NCI-H187 (cell line): ENCODE measurements at regions not wholly inside any gene's neighbourhood (a gene's known extent, or its start where the extent isn't known, plus 50 kb on each side); places are given as distances from the start of the nearest gene placed in this dataset.

Experiments
- DNase-seq, 2 experiments: peaks; one replicate each; lab custom pipeline; 2025; lab: John Stamatoyannopoulos, UW

DNA sequence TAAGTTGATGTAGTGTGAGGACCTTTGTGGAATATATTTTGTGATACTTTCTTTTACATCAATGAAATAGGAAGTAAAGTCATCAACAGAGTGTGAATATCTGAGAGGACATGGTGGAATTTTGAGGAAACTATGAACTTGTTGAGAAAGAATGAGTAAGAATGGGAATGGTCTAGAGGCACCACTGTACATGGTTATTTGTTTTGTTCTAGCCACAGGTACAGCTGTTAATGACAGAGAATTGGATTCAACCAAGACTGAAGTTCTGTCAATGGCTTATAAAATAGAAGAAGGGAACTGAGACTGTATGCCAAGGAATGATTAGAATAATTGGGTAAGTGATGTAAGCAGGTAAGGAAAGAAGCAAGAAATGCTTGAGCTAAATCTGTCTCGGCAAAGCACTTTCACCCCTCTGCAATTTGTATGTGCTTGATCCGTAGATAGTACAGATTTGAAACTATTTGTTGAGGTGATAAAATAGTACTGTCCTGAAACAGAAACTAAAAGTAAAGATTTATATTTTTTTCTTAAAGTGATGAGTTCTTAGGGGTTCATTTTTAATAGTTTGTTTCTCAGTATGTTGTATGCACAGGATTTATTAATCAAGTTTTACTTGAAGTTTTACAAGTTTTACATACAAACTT is 468.8 kb upstream of the SMC2 start:
- no peak for DNase-seq

DNA sequence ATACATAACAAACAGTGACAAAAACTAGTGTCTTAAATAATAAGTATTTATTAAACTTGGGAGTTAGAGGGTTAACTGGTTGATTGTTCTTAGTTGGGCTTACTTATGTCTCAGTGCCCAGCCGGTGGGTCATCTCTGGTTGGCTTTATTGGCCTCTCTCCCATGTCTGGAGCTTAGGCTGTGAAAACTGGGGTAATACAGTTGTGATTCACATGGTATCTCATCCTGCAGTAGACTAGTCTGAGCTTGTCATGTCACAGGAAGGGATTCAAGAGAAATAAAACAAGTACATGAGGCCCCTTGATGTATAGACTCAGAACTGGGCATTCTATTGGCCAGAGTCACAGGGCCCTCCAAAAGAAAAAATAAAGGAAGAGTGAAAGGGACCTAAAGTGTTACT is 466.4 kb upstream of the SMC2 start:
- no peak for DNase-seq

DNA sequence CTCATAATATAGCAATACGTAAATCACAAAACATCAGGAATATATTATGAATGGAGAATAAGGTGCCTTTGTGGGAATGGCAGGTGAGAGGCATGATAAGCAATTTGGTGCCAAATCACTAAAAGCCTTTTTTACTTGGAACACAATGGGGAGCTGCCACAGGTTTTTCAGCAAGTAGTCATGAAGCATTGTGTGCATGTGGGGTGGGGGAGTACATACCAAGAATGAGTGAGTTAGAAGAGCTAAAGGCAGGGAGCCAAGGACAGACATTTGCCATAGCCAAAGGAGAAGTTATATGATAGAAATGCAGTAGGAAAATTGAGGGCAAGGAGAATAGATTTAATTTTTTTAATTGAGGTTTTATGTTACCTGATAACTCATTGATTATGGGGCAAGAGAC is 445.0 kb upstream of the SMC2 start:
- no peak for DNase-seq

DNA sequence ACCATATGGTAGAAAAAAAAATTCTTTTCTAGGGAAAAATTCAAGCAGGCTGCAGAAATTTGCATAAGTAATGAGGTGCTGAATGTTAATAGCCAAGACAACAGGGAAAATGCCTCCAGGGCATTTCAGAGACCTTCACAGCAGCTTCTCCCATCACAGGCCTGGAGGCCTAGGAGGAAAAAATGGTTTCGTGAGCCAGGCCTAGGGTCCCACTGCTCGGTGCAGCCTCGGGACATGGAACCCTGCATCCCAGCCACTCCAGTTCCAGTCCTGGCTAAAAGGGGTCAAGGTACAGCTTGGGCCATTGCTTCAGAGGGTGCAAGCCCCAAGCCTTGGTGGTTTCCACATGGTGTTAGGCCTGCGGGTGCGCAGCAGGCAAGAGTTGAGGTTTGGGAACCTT is 436.0 kb upstream of the SMC2 start:
- no peak for DNase-seq

DNA sequence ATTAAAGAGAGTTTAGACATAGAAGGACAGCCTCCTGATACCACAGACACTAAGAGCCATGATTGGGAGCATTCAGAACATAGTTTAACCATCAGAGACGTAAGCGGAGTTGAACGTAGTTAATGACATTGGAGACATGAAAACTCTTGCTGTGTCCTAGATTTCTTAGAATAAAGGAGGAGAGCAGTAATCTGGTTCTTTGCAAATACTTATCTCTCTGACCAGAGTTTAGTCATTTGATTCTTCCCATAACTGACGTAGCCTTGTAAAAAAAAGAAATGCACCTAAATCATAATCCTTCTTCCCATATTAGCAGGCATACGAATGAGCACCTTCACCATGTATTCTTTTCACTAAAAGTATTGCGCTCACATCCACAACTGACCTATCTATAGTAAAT is 433.3 kb upstream of the SMC2 start:
- no peak for DNase-seq

DNA sequence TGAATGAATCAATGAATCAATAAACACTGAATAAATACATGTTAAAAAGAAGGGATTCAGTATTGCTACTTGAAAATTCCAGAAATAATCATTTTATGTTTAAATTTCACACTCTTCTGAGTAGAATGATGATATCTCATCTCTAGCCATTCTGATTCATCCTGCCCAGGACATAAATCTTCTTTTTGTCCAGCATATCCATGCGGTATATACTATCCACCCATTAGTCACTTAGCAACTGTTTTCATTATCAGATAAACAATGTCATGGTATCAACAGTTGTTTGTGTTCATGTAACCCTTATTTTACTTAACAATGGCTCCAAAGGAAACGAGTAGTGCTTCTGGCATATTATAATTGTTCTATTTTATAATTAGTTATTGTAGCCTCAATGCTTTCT is 432.4 kb upstream of the SMC2 start:
- DNase-seq: no peak

DNA sequence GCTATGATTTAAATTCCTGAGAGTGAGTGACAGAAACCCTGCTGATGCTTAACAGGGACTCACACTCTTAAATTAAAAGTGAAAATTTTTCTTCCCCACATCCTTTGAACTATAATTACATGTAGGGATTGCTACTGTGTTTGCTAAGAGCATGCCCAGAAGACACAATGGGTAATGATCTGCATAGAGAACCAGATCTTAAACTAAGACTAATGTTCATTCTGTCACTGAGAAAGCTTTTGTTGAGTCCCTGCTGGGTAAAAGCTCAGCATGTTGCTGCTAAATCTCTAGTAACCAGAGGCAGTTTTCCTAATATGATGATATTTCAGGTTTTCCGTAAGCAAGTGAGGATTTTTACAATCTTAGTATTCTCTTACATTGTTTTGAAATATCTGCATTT is 424.8 kb upstream of the SMC2 start:
- no peak for DNase-seq

DNA sequence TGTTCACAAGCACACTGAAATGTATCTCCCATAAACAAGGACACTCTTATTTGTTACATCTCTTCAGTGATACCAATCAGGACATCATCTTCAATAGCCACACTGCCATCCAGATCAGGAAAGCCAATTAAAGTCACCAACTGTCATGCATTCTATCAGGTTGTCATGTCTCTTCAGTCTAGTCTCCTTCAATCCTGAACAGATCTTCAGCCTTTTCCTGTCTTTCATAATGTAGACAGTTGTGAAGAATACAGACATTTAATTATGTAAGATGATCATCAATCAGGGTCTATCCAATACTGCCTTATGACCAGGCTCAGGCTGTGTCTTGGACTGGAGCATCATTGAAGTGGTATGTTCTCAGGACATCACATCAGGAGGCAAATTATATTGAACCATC is 419.8 kb upstream of the SMC2 start:
- DNase-seq: no peak

DNA sequence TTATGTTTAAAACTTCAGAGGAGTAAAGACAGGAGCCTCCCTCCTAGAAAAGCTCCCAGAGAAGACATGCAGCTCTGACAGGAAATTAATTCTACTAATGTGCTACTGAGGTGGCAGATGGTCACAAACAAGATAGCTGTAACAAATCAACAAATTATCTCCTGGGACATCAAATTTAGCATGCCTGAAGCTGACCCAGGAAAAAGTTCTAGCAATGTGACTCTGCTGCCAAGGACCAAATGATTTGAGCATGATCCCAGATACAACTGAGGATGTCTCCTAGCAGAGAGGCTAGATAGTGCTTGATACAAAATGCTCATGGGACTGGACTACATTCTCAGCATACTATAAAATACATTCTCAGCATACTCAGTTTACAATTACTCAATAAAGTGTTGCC is 413.5 kb upstream of the SMC2 start:
- no peak for DNase-seq

DNA sequence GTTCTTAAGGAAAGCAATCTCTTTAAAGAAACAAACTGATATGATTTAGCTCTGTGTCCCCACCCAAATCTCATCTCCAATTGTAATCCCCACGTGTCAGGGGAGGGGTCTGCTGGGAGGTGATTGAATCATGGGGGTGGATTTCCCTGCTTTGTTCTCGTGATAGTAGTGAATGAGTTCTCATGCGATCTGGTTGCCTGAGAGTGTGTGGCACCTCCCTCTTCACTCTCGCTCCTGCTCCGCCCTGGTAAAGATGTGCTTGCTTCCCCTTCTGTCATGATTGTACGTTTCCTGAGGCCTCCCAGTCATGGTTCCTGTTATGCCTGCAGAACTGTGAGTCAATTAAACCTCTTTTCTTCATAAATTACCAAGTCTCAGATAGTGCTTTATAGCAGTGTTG is 412.7 kb upstream of the SMC2 start:
- no peak for DNase-seq

DNA sequence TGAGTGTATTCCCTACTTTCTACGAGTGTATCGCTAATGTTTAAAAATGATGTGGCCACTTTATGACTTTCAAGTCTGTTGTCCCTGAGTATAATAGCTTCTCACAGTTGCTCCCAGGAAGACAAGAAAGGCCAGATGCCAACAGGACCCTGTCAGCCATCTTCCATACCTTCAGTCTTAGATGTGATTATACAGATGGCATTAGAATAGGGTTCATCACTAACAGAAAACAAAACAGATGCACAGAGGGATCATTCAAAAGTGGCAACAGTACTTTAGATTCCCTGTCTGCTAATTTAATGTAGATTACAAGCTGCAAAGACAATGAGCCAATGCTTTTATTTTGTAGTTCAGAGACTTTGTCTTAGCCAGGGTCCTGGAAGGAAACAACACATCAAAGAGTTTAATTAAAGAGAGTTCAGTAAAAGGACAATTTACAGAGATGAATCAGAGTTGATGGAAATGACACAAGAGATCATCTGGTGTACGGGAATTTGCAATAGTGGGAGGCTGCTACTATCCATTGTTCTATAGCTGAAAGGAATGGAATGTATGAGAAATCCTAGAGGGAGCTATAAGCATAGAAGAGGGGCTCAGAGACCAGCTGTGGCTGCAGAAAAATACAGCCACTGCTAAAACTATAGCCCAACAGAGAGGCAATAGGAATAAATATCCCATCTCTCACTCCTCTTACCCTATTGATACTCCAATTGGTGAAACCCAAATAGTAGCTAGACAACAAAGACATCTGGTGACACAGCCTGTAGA is 393.7 kb upstream of the SMC2 start:
- no peak for DNase-seq

DNA sequence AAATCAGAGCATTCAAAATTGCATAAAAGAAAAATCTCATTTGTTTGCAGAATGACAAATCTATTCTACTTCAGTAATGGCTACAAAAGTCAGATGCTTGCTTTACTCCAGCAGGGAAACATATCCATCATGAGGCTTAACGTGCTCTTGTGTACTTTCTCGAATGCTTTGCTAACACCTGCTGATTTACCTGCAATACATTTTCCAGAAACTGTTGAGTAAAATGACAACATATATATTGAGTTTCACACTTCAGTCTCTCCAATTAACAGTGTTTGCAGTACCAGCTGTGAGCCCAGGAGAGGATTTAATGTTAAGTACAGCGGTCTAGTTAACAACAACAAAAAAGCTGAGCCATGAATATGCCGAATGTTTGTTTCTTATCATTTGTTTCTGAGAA is 391.5 kb upstream of the SMC2 start:
- no peak for DNase-seq

DNA sequence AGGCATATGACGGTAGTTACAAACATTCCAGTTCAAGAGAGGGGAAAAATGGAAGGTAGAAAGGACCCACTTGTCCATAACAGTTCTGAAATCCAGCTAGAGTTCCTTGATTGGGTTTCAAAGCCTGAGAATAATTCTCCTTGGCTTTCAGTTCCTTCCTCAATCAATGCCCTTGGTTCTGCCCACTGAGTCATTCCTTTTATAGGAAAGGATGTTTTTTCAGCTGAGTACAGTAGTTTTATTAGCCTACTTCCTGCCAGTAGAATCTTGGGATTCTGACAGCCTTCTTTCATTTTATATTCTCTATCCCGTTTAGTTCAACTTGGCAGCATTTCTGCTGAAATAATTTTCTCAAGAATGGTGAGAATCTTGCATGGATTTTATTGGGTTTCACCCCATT is 386.9 kb upstream of the SMC2 start:
- no peak for DNase-seq

DNA sequence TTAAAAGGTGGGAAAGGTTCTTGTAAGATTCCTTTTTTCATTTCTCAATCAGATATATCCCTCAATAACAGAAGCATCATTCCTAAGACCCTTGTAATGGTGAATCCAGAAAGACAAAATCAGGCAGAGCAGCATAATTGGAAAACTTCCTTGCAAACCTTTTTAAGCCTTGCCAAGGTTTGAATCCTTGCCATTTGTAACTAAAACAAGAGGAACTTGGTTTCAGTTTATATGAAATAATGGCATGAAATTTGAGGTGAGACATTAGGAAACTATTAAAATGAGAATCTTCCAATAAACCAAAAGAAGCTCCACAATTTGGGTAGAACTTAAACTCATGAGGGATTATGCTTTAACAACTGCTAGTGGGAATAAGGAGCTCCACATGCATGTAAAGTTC is 384.7 kb upstream of the SMC2 start:
- no peak for DNase-seq

DNA sequence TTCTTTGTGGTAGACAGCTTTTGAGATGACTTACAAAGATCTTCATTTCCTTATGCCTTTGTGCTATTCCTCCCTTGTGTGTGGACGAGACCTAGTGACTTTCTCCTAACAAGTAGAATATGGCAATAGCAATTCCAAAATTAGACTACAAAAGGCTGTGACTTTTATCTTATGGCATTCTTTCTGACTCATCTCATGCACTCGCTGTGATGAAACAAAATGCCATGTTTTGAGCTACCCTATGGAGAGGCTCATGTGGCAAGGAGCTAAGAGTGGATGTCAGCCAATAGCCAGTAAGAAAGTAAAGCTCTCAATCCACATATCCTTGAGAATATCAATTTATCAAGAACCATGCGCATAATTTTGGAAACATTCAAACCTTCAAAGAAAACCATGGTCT is 380.5 kb upstream of the SMC2 start:
- no peak for DNase-seq

DNA sequence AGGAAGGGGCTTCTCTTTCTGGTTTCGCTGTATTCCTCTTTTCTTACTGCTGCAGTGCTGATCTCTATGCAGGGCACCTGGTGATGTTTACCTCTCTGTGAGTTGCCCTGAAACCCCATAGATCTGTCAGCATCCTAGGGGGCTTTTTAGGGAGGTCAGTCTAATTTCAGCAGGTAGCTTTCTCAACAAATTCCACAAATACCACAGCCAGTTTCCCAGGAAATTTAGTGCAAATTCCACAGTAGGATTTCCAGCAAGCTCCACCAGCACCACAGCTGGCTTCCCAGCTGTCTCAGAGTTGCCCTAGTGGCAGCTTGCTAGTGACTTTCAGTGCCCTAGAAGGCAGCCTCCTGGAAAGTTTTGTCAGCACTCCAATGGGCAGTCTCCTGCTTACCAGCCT is 379.1 kb upstream of the SMC2 start:
- DNase-seq: no peak

DNA sequence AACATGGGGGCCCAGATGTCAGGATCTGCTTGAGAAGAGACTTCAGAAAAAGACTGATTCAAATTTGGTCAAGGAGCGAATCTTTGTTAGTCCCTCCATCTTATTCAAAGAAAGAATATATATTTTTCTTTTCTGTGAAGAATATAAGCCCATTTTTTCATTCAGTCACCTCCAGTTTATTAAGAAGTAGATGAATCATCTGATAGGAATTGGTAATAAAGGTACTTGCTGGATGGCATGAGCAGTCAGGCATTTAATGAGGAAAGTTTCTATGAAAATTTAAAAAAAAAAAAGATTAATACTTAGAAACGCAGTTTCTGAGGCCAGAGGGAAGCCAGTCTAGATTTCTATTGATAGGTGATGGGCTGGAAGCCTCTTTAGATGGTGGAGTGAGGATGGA is 373.1 kb upstream of the SMC2 start:
- DNase-seq: no peak

DNA sequence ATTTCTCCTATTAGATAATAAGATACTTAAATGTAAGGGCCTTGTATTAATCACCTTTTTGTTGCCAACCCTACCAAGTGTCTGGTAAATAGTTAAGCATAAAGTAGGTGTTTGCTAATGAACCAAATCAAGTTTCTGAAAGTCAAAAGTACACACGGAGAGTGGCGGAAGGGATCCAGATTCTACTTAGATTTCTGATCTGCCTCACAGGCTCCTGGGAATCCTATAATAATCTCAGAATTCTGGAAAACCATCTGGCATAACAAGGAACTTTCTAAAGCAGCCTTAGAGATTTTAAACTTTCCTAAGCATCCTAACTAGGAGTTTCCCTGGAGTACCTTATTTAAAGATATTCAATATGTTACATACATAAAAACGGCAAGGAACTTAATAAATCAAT is 363.2 kb upstream of the SMC2 start:
- DNase-seq: no peak

DNA sequence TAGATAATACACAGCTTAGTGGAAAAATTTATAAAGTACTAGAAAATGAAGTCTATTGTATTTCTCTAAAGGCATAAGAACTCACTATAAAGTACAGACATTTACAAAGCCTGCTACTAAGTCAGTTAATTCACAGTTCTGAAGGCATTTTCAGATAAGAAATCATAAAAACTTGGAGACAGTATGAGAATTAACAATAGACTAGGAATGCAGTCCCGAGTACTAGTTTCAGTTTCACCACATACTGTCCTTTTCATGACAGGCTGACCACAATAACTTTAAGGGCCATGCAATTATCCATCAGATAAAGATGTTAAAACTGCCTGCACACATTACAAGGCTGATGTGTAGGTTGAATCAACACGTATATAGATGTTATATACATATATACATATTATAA is 362.6 kb upstream of the SMC2 start:
- no peak for DNase-seq

DNA sequence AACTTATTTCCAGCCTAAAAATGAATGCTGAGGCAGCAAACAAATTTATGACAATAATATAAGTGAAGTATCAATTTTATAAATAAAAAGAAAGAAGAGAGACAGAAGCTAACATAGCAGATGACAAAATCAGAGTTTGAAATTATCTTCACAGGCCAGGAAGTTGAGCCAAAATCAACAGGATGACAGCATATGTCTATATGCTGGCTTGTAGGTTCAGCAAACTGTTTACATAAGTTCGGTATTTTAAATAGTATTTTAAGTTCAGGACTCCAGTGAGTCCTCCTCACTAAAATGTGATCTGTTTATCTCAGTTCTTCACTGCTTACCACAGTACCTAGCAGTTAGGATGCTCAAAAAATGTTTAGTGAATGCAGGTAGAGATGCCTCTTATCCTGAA is 359.6 kb upstream of the SMC2 start:
- no peak for DNase-seq

DNA sequence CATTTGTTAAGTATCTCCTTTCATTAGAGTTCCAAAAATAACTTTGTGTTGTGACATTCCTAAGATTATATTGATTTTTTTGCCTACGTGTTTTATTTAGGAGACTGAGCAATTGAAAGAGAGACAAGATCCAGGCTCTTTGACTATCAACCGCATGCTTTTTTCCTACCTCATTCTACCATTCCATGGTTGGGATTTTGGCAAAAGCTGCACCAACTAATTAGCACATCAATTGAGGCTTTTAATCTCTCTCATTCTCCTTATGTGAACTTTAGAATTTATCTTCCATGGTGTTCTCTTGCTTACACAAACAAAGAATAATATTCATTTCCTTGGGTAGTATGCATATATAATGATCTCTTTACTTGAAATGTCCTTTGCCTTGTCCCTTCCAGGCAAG is 338.7 kb upstream of the SMC2 start:
- DNase-seq: no peak

DNA sequence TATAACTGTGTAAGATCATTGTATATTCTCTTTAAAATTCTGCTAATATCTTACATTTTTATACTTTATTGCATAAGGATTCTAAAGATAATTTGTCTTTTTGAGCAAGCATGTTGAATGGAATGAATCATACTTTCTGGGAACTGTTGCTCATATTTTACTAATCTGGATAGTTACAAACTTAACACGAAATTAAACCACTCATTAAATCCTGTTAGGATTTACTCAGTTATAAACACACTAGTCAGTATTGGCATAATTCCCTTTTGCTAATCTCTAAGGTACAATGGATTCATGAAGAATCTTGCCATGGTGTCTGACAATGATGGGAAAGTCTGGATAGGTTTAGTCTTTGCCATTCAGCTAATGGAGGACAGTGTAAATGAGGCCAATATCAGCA is 338.1 kb upstream of the SMC2 start:
- DNase-seq: no peak

DNA sequence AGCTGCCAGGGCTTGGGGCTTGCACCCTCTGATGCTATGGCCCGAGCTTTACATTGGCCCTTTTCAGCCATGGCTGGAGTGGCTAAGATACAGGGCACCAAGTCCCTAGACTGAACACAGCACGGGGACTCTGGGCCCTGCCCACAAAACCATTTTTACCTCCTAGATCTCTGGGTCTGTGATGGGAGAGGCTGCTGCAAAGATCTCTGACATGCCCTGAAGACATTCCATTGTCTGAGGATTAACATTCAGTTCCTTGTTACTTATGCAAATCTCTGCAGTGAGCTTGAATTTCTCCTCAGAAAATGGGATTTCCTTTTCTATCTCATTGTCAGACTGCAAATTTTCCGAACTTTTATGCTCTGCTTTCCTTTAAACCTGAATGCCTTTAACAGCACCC is 337.0 kb upstream of the SMC2 start:
- no peak for DNase-seq

DNA sequence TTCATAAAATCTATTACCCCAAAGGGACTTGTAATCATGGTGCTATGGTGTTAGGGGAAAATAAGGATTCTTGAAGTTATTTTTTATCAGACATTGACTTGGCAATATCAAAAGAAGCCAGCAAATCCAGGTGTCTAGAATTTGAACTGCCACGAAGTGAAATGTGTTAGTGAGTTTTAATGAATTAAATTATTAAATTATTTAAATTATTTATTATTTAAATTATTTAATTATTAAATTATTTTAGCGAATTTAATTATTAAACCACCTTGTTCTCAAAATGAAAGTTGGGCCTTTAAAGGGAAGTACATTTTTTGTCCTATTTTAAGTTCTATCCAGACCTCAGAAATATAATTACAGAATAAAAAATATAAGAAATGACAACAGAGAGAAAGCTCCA is 332.6 kb upstream of the SMC2 start:
- DNase-seq: no peak
